ENCODE measurements at regions not wholly inside any gene's neighbourhood (a gene's known extent, or its start where the extent isn't known, plus 50 kb on each side); places are given as distances from the start of the nearest gene placed in this dataset.
A peak's percentile ranks its signal among the peaks of the same experiment; 100 is the strongest.

DNA sequence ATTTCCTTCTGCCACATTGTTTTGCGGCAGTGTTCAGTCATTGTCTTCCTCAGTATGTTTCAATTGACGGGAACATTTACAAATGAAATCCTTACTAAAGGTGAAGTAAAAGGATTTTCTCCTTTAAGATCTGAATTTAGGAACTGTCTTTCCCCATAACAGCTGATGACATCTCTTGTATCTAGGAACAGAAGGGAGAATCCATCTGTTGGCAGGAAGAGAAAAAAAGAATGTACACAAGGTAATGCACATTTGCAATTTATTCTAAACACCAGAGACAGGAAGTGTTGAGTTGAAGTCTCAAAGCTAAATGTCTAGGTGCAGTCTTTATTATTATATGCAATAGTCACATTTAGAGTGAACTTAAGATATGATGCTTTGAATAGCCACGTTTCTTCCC is 334.5 kb downstream of the HDGFL1 start:
- H3K27me3 ChIP-seq (ENCODE audit: insufficient read depth, low read length) = no peaks in the 10 kb centered on the region
- no peaks in the 10 kb centered on the region for H3K36me3 ChIP-seq (ENCODE audit: insufficient read depth, low read length)
- H3K4me2 ChIP-seq (ENCODE audit: insufficient read depth, low read length) = no peak overlapping the region
- no peaks in the 10 kb centered on the region for H4K20me1 ChIP-seq (ENCODE audit: insufficient read depth, low read length)
- DNase-seq (ENCODE audit: insufficient read length, low spot score, missing footprints) = no peak
- no peaks in the 10 kb centered on the region for H3K9me3 ChIP-seq (ENCODE audit: low read depth, low read length)
- no peak overlapping the region for H3K4me3 ChIP-seq (ENCODE audit: insufficient read depth, low read length)
- no peak overlapping the region for H2AFZ ChIP-seq (ENCODE audit: low read length)
- H3K27ac ChIP-seq (ENCODE audit: low read depth, low read length) = no peak overlapping the region
- no peaks in the 10 kb centered on the region for H3K79me2 ChIP-seq (ENCODE audit: insufficient read depth, low read length)
- no peaks in the 10 kb centered on the region for H3K4me1 ChIP-seq (ENCODE audit: insufficient read depth, low read length)
- TF ChIP-seq, protein P1, sequence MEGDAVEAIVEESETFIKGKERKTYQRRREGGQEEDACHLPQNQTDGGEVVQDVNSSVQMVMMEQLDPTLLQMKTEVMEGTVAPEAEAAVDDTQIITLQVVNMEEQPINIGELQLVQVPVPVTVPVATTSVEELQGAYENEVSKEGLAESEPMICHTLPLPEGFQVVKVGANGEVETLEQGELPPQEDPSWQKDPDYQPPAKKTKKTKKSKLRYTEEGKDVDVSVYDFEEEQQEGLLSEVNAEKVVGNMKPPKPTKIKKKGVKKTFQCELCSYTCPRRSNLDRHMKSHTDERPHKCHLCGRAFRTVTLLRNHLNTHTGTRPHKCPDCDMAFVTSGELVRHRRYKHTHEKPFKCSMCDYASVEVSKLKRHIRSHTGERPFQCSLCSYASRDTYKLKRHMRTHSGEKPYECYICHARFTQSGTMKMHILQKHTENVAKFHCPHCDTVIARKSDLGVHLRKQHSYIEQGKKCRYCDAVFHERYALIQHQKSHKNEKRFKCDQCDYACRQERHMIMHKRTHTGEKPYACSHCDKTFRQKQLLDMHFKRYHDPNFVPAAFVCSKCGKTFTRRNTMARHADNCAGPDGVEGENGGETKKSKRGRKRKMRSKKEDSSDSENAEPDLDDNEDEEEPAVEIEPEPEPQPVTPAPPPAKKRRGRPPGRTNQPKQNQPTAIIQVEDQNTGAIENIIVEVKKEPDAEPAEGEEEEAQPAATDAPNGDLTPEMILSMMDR (IDR thresholded peaks at IDR 0.05; ENCODE audit: extremely low read depth, low read depth, low read length) = no peak

DNA sequence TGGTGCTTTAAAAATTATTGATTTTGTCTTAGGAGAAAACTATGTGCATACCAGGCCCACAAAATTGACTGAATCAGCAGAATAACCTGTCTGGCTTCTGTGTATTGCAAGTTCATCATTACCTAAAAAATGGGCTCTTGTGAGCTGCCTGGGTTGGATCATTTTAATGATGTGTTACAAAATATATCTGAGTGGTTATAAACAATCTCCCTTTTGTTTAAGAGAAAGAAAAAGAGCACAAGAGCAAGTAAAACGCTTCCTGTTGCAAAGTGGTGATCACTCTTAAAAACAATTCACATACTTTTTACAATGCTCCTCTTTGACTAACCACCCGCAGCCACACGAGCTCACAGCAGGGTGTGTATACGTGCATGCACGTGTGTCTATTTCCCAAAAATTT is 335.1 kb downstream of the HDGFL1 start:
- Histone ChIP-seq H3K4me2 (ENCODE audit: insufficient read depth, low read length) (no peak overlapping the region), H3K4me3 (ENCODE audit: insufficient read depth, low read length) (no peak overlapping the region), H3K36me3 (ENCODE audit: insufficient read depth, low read length) (no peaks in the 10 kb centered on the region), H3K4me1 (ENCODE audit: insufficient read depth, low read length) (no peaks in the 10 kb centered on the region), H3K79me2 (ENCODE audit: insufficient read depth, low read length) (no peaks in the 10 kb centered on the region), H3K27ac (ENCODE audit: low read depth, low read length) (no peak overlapping the region), H2AFZ (ENCODE audit: low read length) (no peak overlapping the region), H3K27me3 (ENCODE audit: insufficient read depth, low read length) (no peaks in the 10 kb centered on the region), H4K20me1 (ENCODE audit: insufficient read depth, low read length) (no peaks in the 10 kb centered on the region), H3K9me3 (ENCODE audit: low read depth, low read length) (no peaks in the 10 kb centered on the region)
- no peak for DNase-seq (ENCODE audit: insufficient read length, low spot score, missing footprints)
- TF ChIP-seq, protein P1 (IDR thresholded peaks at IDR 0.05; ENCODE audit: extremely low read depth, low read depth, low read length) = no peak

DNA sequence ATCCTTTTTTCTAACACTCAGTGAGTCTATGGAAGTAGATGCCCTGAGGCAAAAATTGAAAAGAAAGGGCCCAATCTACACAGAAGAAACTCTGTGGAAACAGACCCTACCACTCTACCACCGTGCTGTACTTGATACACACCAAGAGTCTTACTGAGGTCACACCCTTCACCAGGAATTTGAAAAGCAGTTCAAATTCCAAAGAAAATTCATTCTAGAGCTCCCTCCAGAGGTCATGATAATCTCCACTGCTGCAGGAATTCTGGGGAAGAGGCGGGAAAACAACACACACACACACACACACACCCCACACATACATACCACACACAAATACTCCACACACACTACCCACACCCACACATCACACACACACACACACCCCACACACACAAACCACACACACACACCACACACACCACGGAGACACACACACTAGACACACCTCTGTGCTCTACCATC is 336.8 kb downstream of the HDGFL1 start:
- Histone ChIP-seq H4K20me1 (ENCODE audit: insufficient read depth, low read length) (no peaks in the 10 kb centered on the region), H3K9me3 (ENCODE audit: low read depth, low read length) (no peaks in the 10 kb centered on the region), H3K4me2 (ENCODE audit: insufficient read depth, low read length) (peak overlapping the region; percentile 24), H3K36me3 (ENCODE audit: insufficient read depth, low read length) (no peaks in the 10 kb centered on the region), H3K79me2 (ENCODE audit: insufficient read depth, low read length) (no peaks in the 10 kb centered on the region), H3K4me1 (ENCODE audit: insufficient read depth, low read length) (no peaks in the 10 kb centered on the region), H2AFZ (ENCODE audit: low read length) (peak overlapping the region; percentile 69), H3K27me3 (ENCODE audit: insufficient read depth, low read length) (no peaks in the 10 kb centered on the region), H3K27ac (ENCODE audit: low read depth, low read length) (no peak overlapping the region), H3K4me3 (ENCODE audit: insufficient read depth, low read length) (no peak overlapping the region)
- TF ChIP-seq, protein P1 (IDR thresholded peaks at IDR 0.05; ENCODE audit: extremely low read depth, low read depth, low read length) = peak; percentile 62
- DNase-seq (ENCODE audit: insufficient read length, low spot score, missing footprints) = peak; percentile 58

DNA sequence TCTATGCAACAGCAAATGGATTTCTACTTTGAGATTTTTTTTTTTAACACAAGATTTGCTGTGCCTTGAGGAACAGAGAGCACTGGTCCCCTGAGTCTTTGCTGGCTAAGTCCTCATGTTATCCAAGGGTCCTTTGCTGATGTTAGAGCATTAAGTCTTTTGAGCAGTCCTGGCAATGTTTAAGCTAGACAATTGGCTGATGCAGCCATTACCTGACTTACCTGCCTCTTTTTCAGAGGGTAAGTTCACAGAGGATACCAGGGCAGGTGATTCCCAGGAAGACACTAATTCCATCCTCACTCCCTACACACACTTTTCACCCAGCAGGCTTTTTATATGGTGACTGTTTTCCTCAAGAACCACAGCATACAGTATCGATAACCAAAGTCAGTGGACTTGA is 337.7 kb downstream of the HDGFL1 start:
- DNase-seq (ENCODE audit: insufficient read length, low spot score, missing footprints) = no peak
- Histone ChIP-seq H3K9me3 (ENCODE audit: low read depth, low read length) (no peaks in the 10 kb centered on the region), H3K27ac (ENCODE audit: low read depth, low read length) (no peak overlapping the region), H3K27me3 (ENCODE audit: insufficient read depth, low read length) (no peaks in the 10 kb centered on the region), H3K36me3 (ENCODE audit: insufficient read depth, low read length) (no peaks in the 10 kb centered on the region), H4K20me1 (ENCODE audit: insufficient read depth, low read length) (no peaks in the 10 kb centered on the region), H3K4me2 (ENCODE audit: insufficient read depth, low read length) (no peak overlapping the region), H3K4me3 (ENCODE audit: insufficient read depth, low read length) (no peak overlapping the region), H3K4me1 (ENCODE audit: insufficient read depth, low read length) (no peaks in the 10 kb centered on the region), H2AFZ (ENCODE audit: low read length) (no peak overlapping the region), H3K79me2 (ENCODE audit: insufficient read depth, low read length) (no peaks in the 10 kb centered on the region)
- TF ChIP-seq, protein P1 (IDR thresholded peaks at IDR 0.05; ENCODE audit: extremely low read depth, low read depth, low read length) = no peak

Measured in osteoblast (primary cell).